Endothelial cell of hepatic sinusoid (primary cell): ENCODE measurements at regions not wholly inside any gene's neighbourhood (a gene's known extent, or its start where the extent isn't known, plus 50 kb on each side); places are given as distances from the start of the nearest gene placed in this dataset.
"Not testable (repeated sequence)": the region's sequence is repeated elsewhere in the genome, so short reads cannot be mapped to it uniquely, and the experiment has no call there.

Source experiments
- in situ Hi-C: cut with HindIII; loops from 2 replicates; pipeline ENCODE4 v1.10.0; 2017; ENCODE audit warnings: low sequenced_read_pairs

DNA sequence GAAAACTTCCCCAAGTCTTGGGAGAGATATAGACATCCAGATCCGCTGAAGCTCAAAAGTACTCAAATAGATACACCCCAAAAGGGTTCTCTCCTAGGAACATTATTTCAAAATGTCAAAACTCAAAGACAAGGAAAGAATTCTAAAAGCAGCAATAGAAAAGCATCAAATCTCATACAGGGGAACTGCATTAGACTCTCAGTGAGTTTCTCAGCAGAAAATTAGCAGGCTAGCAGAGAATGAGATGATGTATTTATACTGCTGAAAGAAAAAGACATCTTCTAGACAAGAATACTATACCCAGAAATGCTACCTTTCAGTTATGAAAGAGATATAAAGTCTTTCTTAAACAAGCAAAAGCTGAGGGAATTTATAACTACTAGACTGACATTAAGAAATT lies 75.5 kb upstream of the RIMS1 start:
- in situ Hi-C loops = no loop called here

DNA sequence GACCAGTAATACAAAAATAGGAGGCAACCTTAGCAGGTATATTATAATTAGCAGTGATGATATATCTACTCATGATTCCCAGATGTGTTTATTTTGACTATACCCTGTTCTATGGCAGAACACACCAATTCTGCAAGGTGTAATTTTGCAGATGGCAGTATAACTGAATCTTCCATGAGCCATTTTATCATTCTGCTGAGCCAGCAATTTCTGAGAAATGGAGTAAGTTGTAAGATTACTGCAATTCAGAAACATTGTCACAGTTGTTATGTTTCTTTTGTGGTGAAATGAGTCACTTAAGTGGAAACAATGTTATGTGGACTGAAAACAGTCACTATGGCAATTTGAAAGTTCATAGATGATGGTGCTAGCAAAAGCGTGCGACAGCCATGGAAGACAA lies 63.7 kb upstream of the RIMS1 start:
- in situ Hi-C loops = no loop called here

DNA sequence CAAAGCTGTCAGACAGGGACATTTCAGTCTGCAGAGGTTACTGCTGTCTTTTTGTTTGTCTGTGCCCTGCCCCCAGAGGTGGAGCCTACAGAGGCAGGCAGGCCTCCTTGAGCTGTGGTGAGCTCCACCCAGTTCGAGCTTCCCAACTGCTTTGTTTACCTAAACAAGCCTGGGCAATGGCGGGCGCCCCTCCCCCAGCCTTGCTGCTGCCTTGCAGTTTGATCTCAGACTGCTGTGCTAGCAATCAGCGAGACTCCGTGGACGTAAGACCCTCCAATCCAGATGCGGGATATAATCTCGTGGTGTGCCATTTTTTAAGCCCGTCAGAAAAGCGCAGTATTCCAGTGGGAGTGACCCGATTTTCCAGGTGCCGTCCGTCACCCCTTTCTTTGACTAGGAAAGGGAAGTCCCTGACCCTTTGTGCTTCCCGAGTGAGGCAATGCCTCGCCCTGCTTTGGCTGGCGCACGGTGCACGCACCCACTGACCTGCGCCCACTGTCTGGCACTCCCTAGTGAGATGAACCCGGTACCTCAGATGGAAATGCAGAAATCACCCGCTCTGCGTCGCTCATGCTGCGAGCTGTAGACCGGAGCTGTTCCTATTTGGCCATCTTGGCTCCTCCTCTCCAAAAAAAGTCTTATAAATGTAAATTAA lies 54.1 kb upstream of the RIMS1 start:
- in situ Hi-C loops = not testable (repeated sequence)
